Neural progenitor cell (in vitro differentiated cells): ENCODE measurements at regions not wholly inside any gene's neighbourhood (a gene's known extent, or its start where the extent isn't known, plus 50 kb on each side); places are given as distances from the start of the nearest gene placed in this dataset.
"Not testable (repeated sequence)": the region's sequence is repeated elsewhere in the genome, so short reads cannot be mapped to it uniquely, and the experiment has no call there.

Source experiments
- DNase-seq: peaks from one replicate; pipeline ENCODE4 v3.0.0-alpha.2; 2016; ENCODE audit warnings: low spot score
- H2AFZ ChIP-seq: fragments of 200-600 bp; sonication (generic); replicated peaks from 2 replicates; pipeline ENCODE4 v1.6.1; 2016; ENCODE audit warnings: antibody characterized with exemption
- H3F3A ChIP-seq: fragments of 200-600 bp; sonication (generic); 2 replicates; pipeline ENCODE4 v1.6.1; 2016; ENCODE audit warnings: antibody characterized with exemption, low read depth
- H3K27ac ChIP-seq: fragments of 200-600 bp; sonication (generic); 2 replicates; pipeline ENCODE4 v1.5.1; 2016; ENCODE audit warnings: mild to moderate bottlenecking
- H3K27me3 ChIP-seq: fragments of 200-600 bp; sonication (generic); 2 replicates; pipeline ENCODE4 v1.6.1; 2016; ENCODE audit warnings: mild to moderate bottlenecking, moderate library complexity
- H3K36me3 ChIP-seq: fragments of 200-600 bp; sonication (generic); 2 replicates; pipeline ENCODE4 v1.5.1; 2016
- H3K4me1 ChIP-seq: fragments of 200-600 bp; sonication (generic); 2 replicates; pipeline ENCODE4 v1.6.1; 2016; ENCODE audit warnings: mixed run types
- H3K4me2 ChIP-seq: fragments of 200-600 bp; sonication (generic); 2 replicates; pipeline ENCODE4 v1.6.1; 2016
- H3K4me3 ChIP-seq: fragments of 200-600 bp; sonication (generic); 2 replicates; pipeline ENCODE4 v1.5.1; 2016
- H3K79me2 ChIP-seq: fragments of 200-600 bp; sonication (generic); 2 replicates; pipeline ENCODE4 v1.6.1; 2016; ENCODE audit warnings: low read depth
- H3K9ac ChIP-seq: fragments of 200-600 bp; sonication (generic); 2 replicates; pipeline ENCODE4 v1.6.1; 2016
- H3K9me3 ChIP-seq: fragments of 200-600 bp; sonication (generic); 2 replicates; pipeline ENCODE4 v1.5.1; 2016; ENCODE audit warnings: low read depth
- H4K20me1 ChIP-seq: fragments of 200-600 bp; sonication (generic); 2 replicates; pipeline ENCODE4 v1.6.1; 2016; ENCODE audit warnings: low read depth
- H3K27ac Mint-ChIP-seq: 3 replicates; pipeline ENCODE4 v1.8.0; 2021; ENCODE audit warnings: mixed read lengths
- H3K27me3 Mint-ChIP-seq: 2 replicates; pipeline ENCODE4 v1.8.0; 2022; ENCODE audit warnings: low read depth, mild to moderate bottlenecking, inconsistent platforms, moderate library complexity, mixed read lengths; ENCODE audit not compliant: insufficient read depth
- H3K36me3 Mint-ChIP-seq: 3 replicates; pipeline ENCODE4 v1.8.0; 2021; ENCODE audit warnings: mixed read lengths
- H3K4me1 Mint-ChIP-seq: 3 replicates; pipeline ENCODE4 v1.8.0; 2021; ENCODE audit warnings: mixed read lengths
- H3K4me3 Mint-ChIP-seq: 3 replicates; pipeline ENCODE4 v1.8.0; 2021; ENCODE audit warnings: mild to moderate bottlenecking, moderate library complexity, mixed read lengths
- H3K9me3 Mint-ChIP-seq: 3 replicates; pipeline ENCODE4 v1.8.0; 2020; ENCODE audit warnings: mixed read lengths
- EZH2 ChIP-seq: fragments of 200-600 bp; sonication (generic); IDR thresholded peaks from 2 replicates; pipeline ENCODE4 v1.6.1; 2017; ENCODE audit warnings: antibody characterized with exemption, mild to moderate bottlenecking, moderate library complexity
- EZH2phosphoT487 ChIP-seq: fragments of 200-600 bp; sonication (generic); IDR thresholded peaks from 2 replicates; pipeline ENCODE4 v1.6.1; 2017; ENCODE audit warnings: antibody characterized with exemption
- TF ChIP-seq, protein P1 (sequence below): fragments of 200-600 bp; sonication (generic); IDR thresholded peaks from 2 replicates; pipeline ENCODE4 v1.5.1; 2017; ENCODE audit warnings: antibody characterized with exemption, mild to moderate bottlenecking

DNA sequence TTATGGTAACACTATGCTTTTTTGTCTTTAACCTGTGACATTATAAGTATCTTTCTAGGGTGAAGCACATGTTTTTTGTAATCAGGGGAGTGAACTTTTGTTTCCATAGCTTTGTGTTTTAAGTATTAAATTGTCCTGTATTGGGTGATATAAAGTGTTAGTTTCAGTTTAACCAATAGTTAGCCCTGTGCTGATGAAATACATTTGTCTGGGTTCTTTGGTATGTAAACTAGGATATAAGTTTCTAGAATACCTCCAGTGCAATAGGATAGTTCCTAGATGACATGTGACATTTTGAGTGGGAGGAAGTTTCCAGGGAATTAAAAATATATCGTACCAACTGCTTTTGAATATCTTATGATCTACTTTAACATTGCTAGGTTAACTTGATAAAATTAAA lies 611.0 kb upstream of the MARCKS start:
- H3K9me3 Mint-ChIP-seq: peaks cover 2% of the 10 kb centered on the region

DNA sequence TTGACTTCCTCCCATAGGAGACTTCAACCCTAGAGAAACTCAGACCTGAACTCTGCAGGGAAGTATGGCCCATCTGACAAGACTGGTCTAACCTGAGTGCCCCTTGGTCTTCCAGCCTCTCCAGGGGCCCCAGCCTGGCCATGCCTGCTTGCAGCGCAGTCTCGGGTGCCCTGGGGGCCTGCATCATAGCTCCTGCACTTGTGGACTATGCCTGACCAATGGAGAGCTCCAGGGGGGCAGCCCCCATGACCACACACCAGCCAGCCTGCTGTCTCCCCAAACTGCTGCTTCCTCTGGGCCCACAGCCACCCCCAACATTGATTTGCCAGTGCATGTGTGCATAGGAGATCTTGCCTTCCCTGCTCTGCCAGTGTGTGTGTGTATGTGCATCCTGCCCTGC lies 608.6 kb upstream of the MARCKS start:
- Histone ChIP-seq H3K79me2 (no peaks in the 10 kb centered on the region), H3K9me3 (no peaks in the 10 kb centered on the region), H3K27me3 (no peaks in the 10 kb centered on the region), H3K27ac (no peak overlapping the region), H3K36me3 (no peaks in the 10 kb centered on the region), H4K20me1 (no peaks in the 10 kb centered on the region), H3K9ac (no peak overlapping the region), H2AFZ (no peak overlapping the region), H3K4me1 (no peaks in the 10 kb centered on the region), H3F3A (no peaks in the 10 kb centered on the region), H3K4me2 (no peak overlapping the region), H3K4me3 (no peak overlapping the region)
- peaks cover 2% of the 10 kb centered on the region for H3K27me3 Mint-ChIP-seq
- H3K4me3 Mint-ChIP-seq: no peak overlapping the region
- no peaks in the 10 kb centered on the region for H3K4me1 Mint-ChIP-seq
- DNase-seq: no peak
- no peak overlapping the region for H3K27ac Mint-ChIP-seq
- peaks cover 9% of the 10 kb centered on the region for H3K9me3 Mint-ChIP-seq
- TF ChIP-seq, protein P1, sequence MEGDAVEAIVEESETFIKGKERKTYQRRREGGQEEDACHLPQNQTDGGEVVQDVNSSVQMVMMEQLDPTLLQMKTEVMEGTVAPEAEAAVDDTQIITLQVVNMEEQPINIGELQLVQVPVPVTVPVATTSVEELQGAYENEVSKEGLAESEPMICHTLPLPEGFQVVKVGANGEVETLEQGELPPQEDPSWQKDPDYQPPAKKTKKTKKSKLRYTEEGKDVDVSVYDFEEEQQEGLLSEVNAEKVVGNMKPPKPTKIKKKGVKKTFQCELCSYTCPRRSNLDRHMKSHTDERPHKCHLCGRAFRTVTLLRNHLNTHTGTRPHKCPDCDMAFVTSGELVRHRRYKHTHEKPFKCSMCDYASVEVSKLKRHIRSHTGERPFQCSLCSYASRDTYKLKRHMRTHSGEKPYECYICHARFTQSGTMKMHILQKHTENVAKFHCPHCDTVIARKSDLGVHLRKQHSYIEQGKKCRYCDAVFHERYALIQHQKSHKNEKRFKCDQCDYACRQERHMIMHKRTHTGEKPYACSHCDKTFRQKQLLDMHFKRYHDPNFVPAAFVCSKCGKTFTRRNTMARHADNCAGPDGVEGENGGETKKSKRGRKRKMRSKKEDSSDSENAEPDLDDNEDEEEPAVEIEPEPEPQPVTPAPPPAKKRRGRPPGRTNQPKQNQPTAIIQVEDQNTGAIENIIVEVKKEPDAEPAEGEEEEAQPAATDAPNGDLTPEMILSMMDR: no peak
- no peak for TF ChIP-seq EZH2
- no peak for TF ChIP-seq EZH2phosphoT487
- H3K36me3 Mint-ChIP-seq: no peaks in the 10 kb centered on the region

More for the DNA sequence above, 611.0 kb upstream of the MARCKS start:
- H3K4me2 ChIP-seq: no peak overlapping the region
- no peak overlapping the region for H3K27ac Mint-ChIP-seq
- no peaks in the 10 kb centered on the region for H3K36me3 ChIP-seq
- H3K9ac ChIP-seq: no peak overlapping the region
- no peak for DNase-seq
- no peak overlapping the region for H3K4me3 Mint-ChIP-seq
- H3K4me1 ChIP-seq: no peaks in the 10 kb centered on the region
- no peaks in the 10 kb centered on the region for H4K20me1 ChIP-seq
- no peaks in the 10 kb centered on the region for H3K36me3 Mint-ChIP-seq
- H3K27me3 Mint-ChIP-seq: peaks cover 4% of the 10 kb centered on the region
- H3K79me2 ChIP-seq: no peaks in the 10 kb centered on the region
- no peaks in the 10 kb centered on the region for H3F3A ChIP-seq
- H3K9me3 ChIP-seq: no peaks in the 10 kb centered on the region
- no peaks in the 10 kb centered on the region for H3K27me3 ChIP-seq
- no peak overlapping the region for H3K27ac ChIP-seq
- no peak overlapping the region for H3K4me3 ChIP-seq
- no peaks in the 10 kb centered on the region for H3K4me1 Mint-ChIP-seq
- H2AFZ ChIP-seq: no peak overlapping the region
- TF ChIP-seq EZH2phosphoT487: no peak
- TF ChIP-seq, protein P1: no peak
- TF ChIP-seq EZH2: no peak

DNA sequence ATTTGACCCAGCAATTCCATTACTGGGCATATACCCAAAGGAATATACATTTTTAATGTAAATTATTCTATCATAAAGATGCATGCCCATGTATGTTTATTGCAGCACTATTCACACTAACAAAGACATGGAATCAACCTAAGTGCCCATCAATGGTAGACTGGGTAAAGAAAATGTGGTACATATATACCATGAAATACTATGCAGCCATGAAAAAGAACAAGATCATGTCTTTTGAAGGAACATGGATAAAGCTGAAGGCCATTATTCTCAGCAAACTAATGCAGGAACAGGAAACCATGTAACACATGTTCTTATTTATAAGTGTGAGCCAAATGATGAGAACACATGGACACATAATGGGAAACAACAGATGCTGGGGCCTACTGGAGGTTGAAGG lies 603.0 kb upstream of the MARCKS start:
- not testable (repeated sequence) for H3K4me2 ChIP-seq, DNase-seq, H3K36me3 ChIP-seq, H3K4me3 ChIP-seq, H3K9me3 ChIP-seq, H3K27me3 ChIP-seq, H3K79me2 ChIP-seq, H3K27me3 Mint-ChIP-seq, H4K20me1 ChIP-seq, H3K27ac ChIP-seq, H3K36me3 Mint-ChIP-seq, H3K4me3 Mint-ChIP-seq, H3K9ac ChIP-seq, H3K27ac Mint-ChIP-seq, H3K4me1 Mint-ChIP-seq, H2AFZ ChIP-seq, H3F3A ChIP-seq, H3K4me1 ChIP-seq
- H3K9me3 Mint-ChIP-seq: peaks cover 24% of the 10 kb centered on the region

DNA sequence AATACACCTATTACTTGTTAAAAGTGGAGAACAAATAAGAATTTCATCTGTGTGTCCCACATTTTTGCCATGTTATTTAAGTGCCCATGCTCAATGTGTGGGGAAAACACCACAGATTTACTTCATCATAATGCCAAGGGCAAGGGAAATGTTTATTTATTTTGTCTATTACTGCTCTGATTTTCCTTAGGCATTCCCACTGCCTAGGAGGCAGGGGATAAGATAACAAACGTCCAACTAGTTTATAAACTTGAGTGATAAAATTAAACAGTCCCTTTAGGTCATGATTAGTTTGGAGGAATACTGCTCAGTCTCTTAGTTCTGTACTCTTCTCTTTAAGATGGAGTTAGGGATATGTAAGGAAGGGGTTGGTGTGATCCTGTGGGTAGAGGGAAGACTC lies 598.4 kb upstream of the MARCKS start:
- Mint-ChIP-seq H3K36me3 (peaks cover 6% of the 10 kb centered on the region), H3K9me3 (peaks cover 32% of the 10 kb centered on the region), H3K4me1 (no peaks in the 10 kb centered on the region), H3K27ac (no peak overlapping the region), H3K4me3 (no peak overlapping the region), H3K27me3 (no peaks in the 10 kb centered on the region)
- Histone ChIP-seq H3K4me2 (no peak overlapping the region), H3F3A (no peaks in the 10 kb centered on the region), H3K79me2 (no peaks in the 10 kb centered on the region), H3K9ac (no peak overlapping the region), H3K27ac (no peak overlapping the region), H3K9me3 (no peaks in the 10 kb centered on the region), H3K36me3 (no peaks in the 10 kb centered on the region), H2AFZ (no peak overlapping the region), H3K4me3 (no peak overlapping the region), H4K20me1 (no peaks in the 10 kb centered on the region), H3K4me1 (no peaks in the 10 kb centered on the region), H3K27me3 (no peaks in the 10 kb centered on the region)
- TF ChIP-seq EZH2 (no peak), EZH2phosphoT487 (no peak)
- TF ChIP-seq, protein P1: no peak
- DNase-seq: no peak
